Common myeloid progenitor, CD34-positive (primary cell): ENCODE measurements at regions not wholly inside any gene's neighbourhood (a gene's known extent, or its start where the extent isn't known, plus 50 kb on each side); places are given as distances from the start of the nearest gene placed in this dataset.

Experiments
- CTCF ChIA-PET: fragments of 350-600 bp; sonication (Branson Sonifier 250); formaldehyde crosslinking; loops from one replicate; lab custom pipeline; 2021; ENCODE audit warnings: antibody characterized with exemption; lab: Charles Lee
- POLR2A ChIA-PET: fragments of 350-600 bp; sonication (Branson Sonifier 250); formaldehyde crosslinking; loops from one replicate; lab custom pipeline; 2021; ENCODE audit warnings: antibody characterized with exemption; lab: Charles Lee
- DNase-seq, 3 donors: peaks; one replicate each; pipeline versions ENCODE4 v3.0.0 to v3.0.0-alpha.2; 2013
- H3K27ac ChIP-seq, 2 experiments: 1 replicate in 1 of 2; 2 replicates in 1 of 2; pipeline ENCODE4 v1.7.0; 2013; ENCODE audit warnings: inconsistent platforms in 2 of 2, low read length in 2 of 2, mild to moderate bottlenecking in 2 of 2, low read depth in 1 of 2, moderate library complexity in 1 of 2; ENCODE audit not compliant: severe bottlenecking in 2 of 2, insufficient read depth in 1 of 2, poor library complexity in 1 of 2
- H3K27me3 ChIP-seq, 5 experiments: replicated peaks in 2 of 5; 1 replicate in 3 of 5; 2 replicates in 2 of 5; pipeline versions ENCODE4 v1.6.1 to v1.7.0; 2013; ENCODE audit warnings: low read length in 4 of 5, mild to moderate bottlenecking in 2 of 5, moderate library complexity in 2 of 5, inconsistent platforms in 1 of 5; ENCODE audit not compliant: insufficient read depth in 5 of 5, control insufficient read depth in 4 of 5
- H3K36me3 ChIP-seq, 4 experiments: 1 replicate in 2 of 4; 2 replicates in 2 of 4; pipeline versions ENCODE4 v1.6.1 to v1.7.0; 2013; ENCODE audit warnings: low read length in 3 of 4, control low read depth in 1 of 4, mild to moderate bottlenecking in 1 of 4; ENCODE audit not compliant: control insufficient read depth in 4 of 4, insufficient read depth in 4 of 4
- H3K4me1 ChIP-seq, 4 experiments: 1 replicate in 3 of 4; 2 replicates in 1 of 4; pipeline versions ENCODE4 v1.6.1 to v1.7.1; 2013; ENCODE audit warnings: low read length in 3 of 4, mild to moderate bottlenecking in 3 of 4, control low read depth in 1 of 4, inconsistent platforms in 1 of 4, moderate library complexity in 1 of 4; ENCODE audit not compliant: control insufficient read depth in 4 of 4, insufficient read depth in 4 of 4; ENCODE audit errors: control extremely low read depth in 1 of 4
- H3K4me3 ChIP-seq, 7 experiments: 1 replicate in 4 of 7; 2 replicates in 3 of 7; pipeline versions ENCODE4 v1.5.1 to v1.7.0; 2013; ENCODE audit warnings: mild to moderate bottlenecking in 7 of 7, low read length in 6 of 7, moderate library complexity in 6 of 7, inconsistent platforms in 2 of 7, low read depth in 2 of 7, control low read depth in 1 of 7; ENCODE audit not compliant: insufficient read depth in 4 of 7, control insufficient read depth in 1 of 7; ENCODE audit errors: extremely low read depth in 1 of 7
- H3K9me3 ChIP-seq, 5 experiments: 1 replicate in 4 of 5; 2 replicates in 1 of 5; pipeline versions ENCODE4 v1.6.1 to v1.7.1; 2013; ENCODE audit warnings: low read length in 4 of 5, mild to moderate bottlenecking in 2 of 5, inconsistent platforms in 1 of 5, low read depth in 1 of 5, moderate library complexity in 1 of 5; ENCODE audit not compliant: control insufficient read depth in 4 of 5, insufficient read depth in 2 of 5; ENCODE audit errors: control extremely low read depth in 1 of 5
- WGBS: methylation state at CpG from one replicate; pipeline ENCODE4 v1.1.5; 2013; ENCODE audit not compliant: insufficient coverage; 5-methylcytosine and 5-hydroxymethylcytosine counted together

GRCh38 chr2:173672573-173673340 lies 292.4 kb downstream of the SP3 start:
- CTCF ChIA-PET: no interaction called here
- no peak for DNase-seq
- Histone ChIP-seq H3K9me3 (peaks cover 0 to 2% (median 0%) of the 10 kb centered on the region in 5 experiments), H3K36me3 (no peaks in the 10 kb centered on the region), H3K4me1 (no peaks in the 10 kb centered on the region), H3K4me3 (no peak overlapping the region), H3K27ac (no peak overlapping the region), H3K27me3 (peaks cover 0 to 13% (median 2%) of the 10 kb centered on the region in 5 experiments)
- POLR2A ChIA-PET: no interaction called here
- 100% methylated on average over 1 of the region's 3 CpGs for WGBS

- H3K4me1 ChIP-seq: no peaks in the 10 kb centered on the region
- WGBS: no CpG with 5 or more reads among the region's 1 CpG
- ChIA-PET CTCF (no interaction called here), POLR2A (no interaction called here)
- H3K36me3 ChIP-seq: no peaks in the 10 kb centered on the region
- H3K27ac ChIP-seq: no peak overlapping the region
- H3K9me3 ChIP-seq: peaks cover 0 to 2% (median 0%) of the 10 kb centered on the region in 5 experiments
- peaks cover 2 to 13% (median 2%) of the 10 kb centered on the region in 5 experiments for H3K27me3 ChIP-seq
- no peak for DNase-seq
- no peak overlapping the region for H3K4me3 ChIP-seq
These were observed 291.5 kb downstream of the SP3 start for GRCh38 chr2:173673640-173674039.

GRCh38 chr2:173676647-173677046 lies 288.5 kb downstream of the SP3 start:
- CTCF ChIA-PET: no interaction called here
- Histone ChIP-seq H3K9me3 (peaks cover 0 to 5% (median 0%) of the 10 kb centered on the region in 5 experiments), H3K4me3 (no peak overlapping the region), H3K27ac (no peak overlapping the region), H3K27me3 (peaks cover 2 to 7% (median 4%) of the 10 kb centered on the region in 5 experiments), H3K4me1 (no peaks in the 10 kb centered on the region), H3K36me3 (no peaks in the 10 kb centered on the region)
- no peak for DNase-seq
- 20% methylated on average over 1 of the region's 1 CpG for WGBS
- POLR2A ChIA-PET: no interaction called here

GRCh38 chr2:173678186-173678585 lies 287.0 kb downstream of the SP3 start:
- Histone ChIP-seq H3K27me3 (peaks cover 2 to 12% (median 4%) of the 10 kb centered on the region in 5 experiments), H3K4me3 (no peak overlapping the region), H3K27ac (no peak overlapping the region), H3K4me1 (no peaks in the 10 kb centered on the region), H3K36me3 (no peaks in the 10 kb centered on the region), H3K9me3 (peaks cover 0 to 5% (median 0%) of the 10 kb centered on the region in 5 experiments)
- no CpG with 5 or more reads among the region's 1 CpG for WGBS
- ChIA-PET CTCF (no interaction called here), POLR2A (no interaction called here)
- no peak for DNase-seq

- no peak for DNase-seq
- Histone ChIP-seq H3K27me3 (peaks cover 4 to 12% (median 5%) of the 10 kb centered on the region in 5 experiments), H3K27ac (no peak overlapping the region), H3K4me3 (no peak overlapping the region), H3K9me3 (peaks cover 0 to 5% (median 0%) of the 10 kb centered on the region in 5 experiments), H3K36me3 (no peaks in the 10 kb centered on the region), H3K4me1 (no peaks in the 10 kb centered on the region)
- 83% methylated on average over 2 of the region's 3 CpGs for WGBS
- ChIA-PET POLR2A (no interaction called here), CTCF (no interaction called here)
These were observed 284.6 kb downstream of the SP3 start for GRCh38 chr2:173680574-173680973.

GRCh38 chr2:173681881-173682650 lies 283.1 kb downstream of the SP3 start:
- peaks cover 3 to 9% (median 4%) of the 10 kb centered on the region in 5 experiments for H3K27me3 ChIP-seq
- no peak overlapping the region for H3K4me3 ChIP-seq
- 100% methylated on average over 1 of the region's 4 CpGs for WGBS
- ChIA-PET CTCF (no interaction called here), POLR2A (no interaction called here)
- no peak overlapping the region for H3K27ac ChIP-seq
- H3K4me1 ChIP-seq: no peaks in the 10 kb centered on the region
- no peaks in the 10 kb centered on the region for H3K36me3 ChIP-seq
- no peak for DNase-seq
- H3K9me3 ChIP-seq: peaks cover 0 to 5% (median 0%) of the 10 kb centered on the region in 5 experiments
